ENCODE measurements at regions not wholly inside any gene's neighbourhood (a gene's known extent, or its start where the extent isn't known, plus 50 kb on each side); places are given as distances from the start of the nearest gene placed in this dataset.

- TF ChIP-seq CTCF (IDR thresholded peaks at IDR 0.05; ENCODE audit: insufficient read depth, low read length): no peak
- TF ChIP-seq, protein P1, sequence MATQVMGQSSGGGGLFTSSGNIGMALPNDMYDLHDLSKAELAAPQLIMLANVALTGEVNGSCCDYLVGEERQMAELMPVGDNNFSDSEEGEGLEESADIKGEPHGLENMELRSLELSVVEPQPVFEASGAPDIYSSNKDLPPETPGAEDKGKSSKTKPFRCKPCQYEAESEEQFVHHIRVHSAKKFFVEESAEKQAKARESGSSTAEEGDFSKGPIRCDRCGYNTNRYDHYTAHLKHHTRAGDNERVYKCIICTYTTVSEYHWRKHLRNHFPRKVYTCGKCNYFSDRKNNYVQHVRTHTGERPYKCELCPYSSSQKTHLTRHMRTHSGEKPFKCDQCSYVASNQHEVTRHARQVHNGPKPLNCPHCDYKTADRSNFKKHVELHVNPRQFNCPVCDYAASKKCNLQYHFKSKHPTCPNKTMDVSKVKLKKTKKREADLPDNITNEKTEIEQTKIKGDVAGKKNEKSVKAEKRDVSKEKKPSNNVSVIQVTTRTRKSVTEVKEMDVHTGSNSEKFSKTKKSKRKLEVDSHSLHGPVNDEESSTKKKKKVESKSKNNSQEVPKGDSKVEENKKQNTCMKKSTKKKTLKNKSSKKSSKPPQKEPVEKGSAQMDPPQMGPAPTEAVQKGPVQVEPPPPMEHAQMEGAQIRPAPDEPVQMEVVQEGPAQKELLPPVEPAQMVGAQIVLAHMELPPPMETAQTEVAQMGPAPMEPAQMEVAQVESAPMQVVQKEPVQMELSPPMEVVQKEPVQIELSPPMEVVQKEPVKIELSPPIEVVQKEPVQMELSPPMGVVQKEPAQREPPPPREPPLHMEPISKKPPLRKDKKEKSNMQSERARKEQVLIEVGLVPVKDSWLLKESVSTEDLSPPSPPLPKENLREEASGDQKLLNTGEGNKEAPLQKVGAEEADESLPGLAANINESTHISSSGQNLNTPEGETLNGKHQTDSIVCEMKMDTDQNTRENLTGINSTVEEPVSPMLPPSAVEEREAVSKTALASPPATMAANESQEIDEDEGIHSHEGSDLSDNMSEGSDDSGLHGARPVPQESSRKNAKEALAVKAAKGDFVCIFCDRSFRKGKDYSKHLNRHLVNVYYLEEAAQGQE (IDR thresholded peaks at IDR 0.05; ENCODE audit: insufficient replicate concordance, low read depth): no peak
- TF ChIP-seq POLR2AphosphoS5 (IDR thresholded peaks at IDR 0.05; ENCODE audit: low read depth): no peak
Observed at GRCh38 chr13:67725999-67726398, 495.9 kb upstream of the PCDH9 start.

All from HL-60 (cell line).